Endothelial cell of umbilical vein (primary cell): ENCODE measurements at regions not wholly inside any gene's neighbourhood (a gene's known extent, or its start where the extent isn't known, plus 50 kb on each side); places are given as distances from the start of the nearest gene placed in this dataset.
A peak's percentile ranks its signal among the peaks of the same experiment; 100 is the strongest.

Experiments used
- CTCF ChIP-seq, 2 donors: IDR thresholded peaks; 1 replicate in 1 of 2; 2 replicates in 1 of 2; pipeline ENCODE4 v1.5.1; 2011; ENCODE audit warnings: low read length in 2 of 2, mild to moderate bottlenecking in 2 of 2, moderate library complexity in 2 of 2, control low read depth in 1 of 2, inconsistent platforms in 1 of 2, low read depth in 1 of 2; ENCODE audit not compliant: insufficient read depth in 1 of 2; ENCODE audit errors: extremely low read depth in 1 of 2
- EZH2 ChIP-seq: IDR thresholded peaks from 2 replicates; pipeline ENCODE4 v1.6.1; 2012; ENCODE audit warnings: borderline replicate concordance, low read depth, mild to moderate bottlenecking, moderate library complexity, low read length, inconsistent platforms; ENCODE audit not compliant: severe bottlenecking
- FOS ChIP-seq: IDR thresholded peaks from 2 replicates; pipeline ENCODE4 v1.6.1; 2011; ENCODE audit warnings: mild to moderate bottlenecking, low read length, moderate library complexity, borderline replicate concordance; ENCODE audit not compliant: insufficient read depth
- JUN ChIP-seq: IDR thresholded peaks from 2 replicates; pipeline ENCODE4 v1.6.1; 2011; ENCODE audit warnings: borderline replicate concordance, low read depth; ENCODE audit not compliant: insufficient read length, insufficient read depth
- POLR2A ChIP-seq: IDR thresholded peaks from 2 replicates; pipeline ENCODE4 v1.6.1; 2012; ENCODE audit warnings: low read depth, mild to moderate bottlenecking, control low read depth, low read length
- POLR2AphosphoS5 ChIP-seq: IDR thresholded peaks from 2 replicates; pipeline ENCODE4 v1.6.1; 2012; ENCODE audit warnings: low read depth, mild to moderate bottlenecking, control low read depth, low read length, moderate library complexity; ENCODE audit not compliant: insufficient read depth

- TF ChIP-seq CTCF (IDR thresholded peaks at IDR 0.05; ENCODE audit: extremely low read depth in 1 of 2, insufficient read depth in 1 of 2, low read depth in 1 of 2, low read length in 2 of 2) (peak; percentile 39 to 47), POLR2A (no peak), POLR2AphosphoS5 (no peak), JUN (no peak), EZH2 (no peak), FOS (no peak)
These were observed 494.7 kb upstream of the MAP3K7 start for GRCh38 chr6:91081452-91082067.
